HEK293T (cell line): ENCODE measurements at regions not wholly inside any gene's neighbourhood (a gene's known extent, or its start where the extent isn't known, plus 50 kb on each side); places are given as distances from the start of the nearest gene placed in this dataset.

ENCODE experiments used
- BHLHE40 ChIP-seq: fragments of 450-650 bp; IDR thresholded peaks from 2 replicates; pipeline ENCODE4 v1.6.1; 2016; ENCODE audit warnings: mild to moderate bottlenecking, moderate library complexity, borderline replicate concordance
- ELF4 ChIP-seq: fragments of 450-650 bp; IDR thresholded peaks from 2 replicates; pipeline ENCODE4 v1.6.1; 2017; ENCODE audit warnings: antibody characterized with exemption
- FOXK2 ChIP-seq: fragments of 450-650 bp; IDR thresholded peaks from 2 replicates; pipeline ENCODE4 v1.6.1; 2016; ENCODE audit warnings: mild to moderate bottlenecking
- FOXM1 ChIP-seq: fragments of 450-650 bp; IDR thresholded peaks from 2 replicates; pipeline ENCODE4 v1.6.1; 2017; ENCODE audit warnings: mild to moderate bottlenecking, borderline replicate concordance
- LEF1 ChIP-seq: fragments of 450-650 bp; IDR thresholded peaks from 2 replicates; pipeline ENCODE4 v1.6.1; 2017; ENCODE audit warnings: mild to moderate bottlenecking, borderline replicate concordance
- SP1 ChIP-seq: fragments of 450-650 bp; IDR thresholded peaks from 2 replicates; pipeline ENCODE4 v1.6.1; 2017

DNA sequence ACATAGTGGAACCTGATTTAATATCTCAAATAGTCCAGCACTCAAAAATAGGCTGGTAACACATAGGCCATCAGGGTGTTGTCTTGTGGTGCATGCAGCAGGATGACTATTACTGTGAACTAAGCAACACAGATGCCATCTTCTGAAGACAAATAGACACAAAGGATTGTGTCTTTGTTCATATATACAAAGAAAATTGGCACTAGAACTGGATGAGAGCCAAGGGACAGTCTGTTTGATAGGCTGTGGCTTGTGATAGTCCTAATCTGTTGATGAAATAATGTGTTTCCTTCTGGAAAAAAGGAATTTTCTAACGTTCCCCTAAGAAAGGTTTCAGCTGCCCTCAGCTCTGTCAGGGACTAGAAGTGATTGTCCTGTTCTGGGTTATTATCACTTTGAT, 129.8 kb downstream of the TPBG start:
- TF ChIP-seq FOXM1 (no peak), FOXK2 (no peak), BHLHE40 (no peak), SP1 (no peak), ELF4 (no peak), LEF1 (no peak)
